Keratinocyte (primary cell): ENCODE measurements at regions not wholly inside any gene's neighbourhood (a gene's known extent, or its start where the extent isn't known, plus 50 kb on each side); places are given as distances from the start of the nearest gene placed in this dataset.

Experiments
- DNase-seq: peaks from one replicate; pipeline ENCODE4 v3.0.0-alpha.2; 2011; ENCODE audit warnings: low read depth, missing footprints, low spot score
- FAIRE-seq: peaks from 2 replicates; lab custom pipeline; 2011; peaks lifted over from hg19 to GRCh38; lab: Jason Lieb, UNC
- H2AFZ ChIP-seq: 2 replicates; pipeline ENCODE4 v1.6.0; 2012; ENCODE audit warnings: low read length, control low read depth, inconsistent platforms; ENCODE audit not compliant: control insufficient read depth
- H3K27ac ChIP-seq: 2 replicates; pipeline ENCODE4 v1.5.1; 2011; ENCODE audit warnings: low read length; ENCODE audit not compliant: control insufficient read depth, insufficient read depth
- H3K27me3 ChIP-seq: 3 replicates; pipeline ENCODE4 v1.6.0; 2011; ENCODE audit warnings: low read length; ENCODE audit not compliant: control insufficient read depth, insufficient read depth; ENCODE audit errors: extremely low read depth
- H3K36me3 ChIP-seq, 2 experiments: 2 replicates in 1 of 2; 3 replicates in 1 of 2; pipeline ENCODE4 v1.5.1; 2011; ENCODE audit warnings: low read length in 2 of 2, mild to moderate bottlenecking in 1 of 2; ENCODE audit not compliant: control insufficient read depth in 2 of 2, insufficient read depth in 2 of 2; ENCODE audit errors: extremely low read depth in 1 of 2
- H3K4me1 ChIP-seq: 3 replicates; pipeline ENCODE4 v1.5.1; 2011; ENCODE audit warnings: low read length; ENCODE audit not compliant: control insufficient read depth, insufficient read depth; ENCODE audit errors: extremely low read depth
- H3K4me2 ChIP-seq: 3 replicates; pipeline ENCODE4 v1.6.0; 2011; ENCODE audit warnings: low read depth, low read length; ENCODE audit not compliant: control insufficient read depth, insufficient read depth; ENCODE audit errors: extremely low read depth
- H3K4me3 ChIP-seq, 3 experiments: fragments of 200-600 bp in 1 of 3; sonication (generic) in 1 of 3; 2 replicates in 2 of 3; 3 replicates in 1 of 3; pipeline ENCODE4 v1.5.1; 2011 to 2016; ENCODE audit warnings: low read length in 3 of 3, mild to moderate bottlenecking in 3 of 3, control low read depth in 2 of 3, inconsistent platforms in 1 of 3, low read depth in 1 of 3, mixed read lengths in 1 of 3, mixed run types in 1 of 3, moderate library complexity in 1 of 3; ENCODE audit not compliant: control insufficient read depth in 2 of 3, insufficient read depth in 2 of 3; ENCODE audit errors: extremely low read depth in 1 of 3
- H3K79me2 ChIP-seq: 2 replicates; pipeline ENCODE4 v1.6.0; 2012; ENCODE audit warnings: low read length; ENCODE audit not compliant: control insufficient read depth, insufficient read depth
- H3K9ac ChIP-seq: 3 replicates; pipeline ENCODE4 v1.6.0; 2011; ENCODE audit warnings: low read length; ENCODE audit not compliant: control insufficient read depth, insufficient read depth; ENCODE audit errors: extremely low read depth
- H3K9me1 ChIP-seq: 3 replicates; pipeline ENCODE4 v1.6.0; 2011; ENCODE audit warnings: low read length; ENCODE audit not compliant: control insufficient read depth, insufficient read depth; ENCODE audit errors: extremely low read depth
- H3K9me3 ChIP-seq: 2 replicates; pipeline ENCODE4 v1.5.1; 2012; ENCODE audit warnings: low read depth, low read length; ENCODE audit not compliant: control insufficient read depth
- H4K20me1 ChIP-seq: 3 replicates; pipeline ENCODE4 v1.6.0; 2011; ENCODE audit warnings: low read length; ENCODE audit not compliant: control insufficient read depth, insufficient read depth; ENCODE audit errors: extremely low read depth
- EZH2 ChIP-seq: IDR thresholded peaks from one replicate; pipeline ENCODE4 v1.6.1; 2012; ENCODE audit warnings: inconsistent platforms, mild to moderate bottlenecking, low read length, moderate library complexity
- dilution Hi-C: fragments of 300-500 bp; cut with MboI; formaldehyde crosslinking; loops from one replicate; pipeline ENCODE4 v1.7.0; 2020; ENCODE audit warnings: low sequenced_read_pairs; ENCODE audit not compliant: extremely low pct_ligation_motif_present
- TF ChIP-seq, protein P1 (sequence below), 3 experiments: IDR thresholded peaks in 1 of 3; conservative IDR thresholded peaks in 1 of 3; optimal IDR thresholded peaks in 1 of 3; 2 replicates in 2 of 3; 3 replicates in 1 of 3; pipeline versions ENCODE3 to v1.5.1; 2011; ENCODE audit warnings: low read length in 3 of 3, mild to moderate bottlenecking in 3 of 3, moderate library complexity in 2 of 3, control low read depth in 1 of 3, inconsistent platforms in 1 of 3; ENCODE audit not compliant: insufficient read depth in 2 of 3; ENCODE audit errors: extremely low read depth in 1 of 3

DNA sequence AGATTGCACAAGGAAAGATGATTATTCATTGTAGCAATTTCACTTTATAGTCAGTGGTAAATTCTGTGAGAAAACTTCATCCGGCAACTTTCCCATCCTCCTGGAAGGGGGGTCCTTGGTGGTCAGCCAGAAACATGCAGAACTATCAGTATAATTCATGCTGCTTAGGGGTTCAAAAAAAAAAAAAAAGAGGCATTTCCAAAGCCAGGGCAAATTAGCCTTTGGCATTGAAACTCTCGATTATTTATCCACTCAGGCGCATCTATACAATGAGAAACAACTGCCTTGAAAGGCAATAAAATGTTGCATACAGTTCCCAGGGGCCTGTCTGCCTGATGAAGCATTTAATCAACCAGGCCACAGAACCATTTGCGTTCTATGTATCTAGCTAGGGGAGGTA lies 263.3 kb downstream of the TMEM167A start:
- no peak for TF ChIP-seq EZH2
- TF ChIP-seq, protein P1, sequence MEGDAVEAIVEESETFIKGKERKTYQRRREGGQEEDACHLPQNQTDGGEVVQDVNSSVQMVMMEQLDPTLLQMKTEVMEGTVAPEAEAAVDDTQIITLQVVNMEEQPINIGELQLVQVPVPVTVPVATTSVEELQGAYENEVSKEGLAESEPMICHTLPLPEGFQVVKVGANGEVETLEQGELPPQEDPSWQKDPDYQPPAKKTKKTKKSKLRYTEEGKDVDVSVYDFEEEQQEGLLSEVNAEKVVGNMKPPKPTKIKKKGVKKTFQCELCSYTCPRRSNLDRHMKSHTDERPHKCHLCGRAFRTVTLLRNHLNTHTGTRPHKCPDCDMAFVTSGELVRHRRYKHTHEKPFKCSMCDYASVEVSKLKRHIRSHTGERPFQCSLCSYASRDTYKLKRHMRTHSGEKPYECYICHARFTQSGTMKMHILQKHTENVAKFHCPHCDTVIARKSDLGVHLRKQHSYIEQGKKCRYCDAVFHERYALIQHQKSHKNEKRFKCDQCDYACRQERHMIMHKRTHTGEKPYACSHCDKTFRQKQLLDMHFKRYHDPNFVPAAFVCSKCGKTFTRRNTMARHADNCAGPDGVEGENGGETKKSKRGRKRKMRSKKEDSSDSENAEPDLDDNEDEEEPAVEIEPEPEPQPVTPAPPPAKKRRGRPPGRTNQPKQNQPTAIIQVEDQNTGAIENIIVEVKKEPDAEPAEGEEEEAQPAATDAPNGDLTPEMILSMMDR (optimal IDR thresholded peaks at IDR 0.05 in 1 of 3, IDR thresholded peaks at IDR 0.05 in 1 of 3, conservative IDR thresholded peaks at IDR 0.05 in 1 of 3; ENCODE audit: extremely low read depth in 1 of 3, insufficient read depth in 2 of 3, low read length in 3 of 3) = no peak

DNA sequence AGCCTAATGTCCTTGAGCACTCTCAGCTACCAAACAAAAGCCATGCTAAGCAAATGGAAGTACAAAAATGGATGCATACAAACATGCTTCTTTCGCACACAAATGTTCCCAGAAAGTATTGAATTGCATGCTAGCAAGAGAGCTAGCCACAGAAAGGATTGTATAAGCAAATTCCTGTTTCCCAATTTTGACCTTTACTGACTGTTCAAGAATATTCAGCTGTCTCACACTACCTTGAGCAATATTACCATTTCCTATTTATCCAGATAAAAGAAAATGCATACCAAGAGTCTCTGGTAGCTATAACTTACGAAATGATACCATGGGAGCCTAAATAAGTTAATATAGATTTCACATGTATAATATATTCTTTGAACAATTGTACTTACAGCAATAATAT lies 264.6 kb downstream of the TMEM167A start:
- Histone ChIP-seq H3K4me2 (no peak overlapping the region), H3K79me2 (no peaks in the 10 kb centered on the region), H2AFZ (no peak overlapping the region), H3K4me3 (no peak overlapping the region), H3K27ac (no peak overlapping the region), H3K9ac (no peak overlapping the region), H3K27me3 (no peaks in the 10 kb centered on the region), H3K36me3 (no peaks in the 10 kb centered on the region), H3K4me1 (no peaks in the 10 kb centered on the region), H3K9me3 (no peaks in the 10 kb centered on the region), H4K20me1 (no peaks in the 10 kb centered on the region), H3K9me1 (no peaks in the 10 kb centered on the region)
- dilution Hi-C loops = no loop called here
- TF ChIP-seq, protein P1 (optimal IDR thresholded peaks at IDR 0.05 in 1 of 3, IDR thresholded peaks at IDR 0.05 in 1 of 3, conservative IDR thresholded peaks at IDR 0.05 in 1 of 3; ENCODE audit: extremely low read depth in 1 of 3, insufficient read depth in 2 of 3, low read length in 3 of 3) = no peak
- no peak for TF ChIP-seq EZH2
- DNase-seq = no peak
- FAIRE-seq = no peak

More for the DNA sequence above, 263.3 kb downstream of the TMEM167A start:
- H2AFZ ChIP-seq = no peak overlapping the region
- H3K36me3 ChIP-seq = no peaks in the 10 kb centered on the region
- DNase-seq (no peak), FAIRE-seq (no peak)
- no peak overlapping the region for H3K4me3 ChIP-seq
- no peaks in the 10 kb centered on the region for H3K9me1 ChIP-seq
- H4K20me1 ChIP-seq = no peaks in the 10 kb centered on the region
- no peak overlapping the region for H3K27ac ChIP-seq
- no peaks in the 10 kb centered on the region for H3K79me2 ChIP-seq
- H3K4me2 ChIP-seq = no peak overlapping the region
- no peak overlapping the region for H3K9ac ChIP-seq
- dilution Hi-C loops = no loop called here
- no peaks in the 10 kb centered on the region for H3K4me1 ChIP-seq
- no peaks in the 10 kb centered on the region for H3K9me3 ChIP-seq
- H3K27me3 ChIP-seq = no peaks in the 10 kb centered on the region
